ENCODE measurements at regions not wholly inside any gene's neighbourhood (a gene's known extent, or its start where the extent isn't known, plus 50 kb on each side); places are given as distances from the start of the nearest gene placed in this dataset.

GRCh38 chr18:76592096-76592495 lies 97.1 kb upstream of the ZNF516 start:
- 75 to 89% (median 85%) methylated on average over 6 of the region's 6 CpGs for WGBS, 3 donors

DNA sequence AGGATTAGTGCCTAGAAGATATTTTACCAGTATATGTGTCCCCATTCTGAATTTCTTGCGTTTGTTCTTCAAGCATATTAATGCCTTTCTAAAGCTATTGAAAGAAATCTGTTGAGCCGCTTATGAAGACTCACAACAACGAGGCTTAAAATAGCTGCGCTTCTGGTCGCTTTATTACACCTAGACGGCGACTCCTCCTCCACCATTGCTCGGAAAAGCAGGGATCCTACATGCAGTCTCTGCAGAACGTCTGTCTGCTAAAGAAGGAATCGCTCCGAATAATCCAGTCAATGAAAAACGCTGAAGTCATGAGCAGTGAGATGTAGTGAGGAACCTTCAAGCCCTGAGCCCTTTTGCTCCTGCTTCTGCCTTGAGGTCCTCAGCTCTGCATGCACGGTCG lies 94.8 kb upstream of the ZNF516 start:
- WGBS, 3 donors = 80% methylated on average over 14 of the region's 14 CpGs
- no peak overlapping the region for H3K27ac ChIP-seq (ENCODE audit: low read depth, low read length)

More at GRCh38 chr18:76592096-76592495, 97.1 kb upstream of the ZNF516 start:
- no peak overlapping the region for H3K27ac ChIP-seq (ENCODE audit: low read depth, low read length)

DNA sequence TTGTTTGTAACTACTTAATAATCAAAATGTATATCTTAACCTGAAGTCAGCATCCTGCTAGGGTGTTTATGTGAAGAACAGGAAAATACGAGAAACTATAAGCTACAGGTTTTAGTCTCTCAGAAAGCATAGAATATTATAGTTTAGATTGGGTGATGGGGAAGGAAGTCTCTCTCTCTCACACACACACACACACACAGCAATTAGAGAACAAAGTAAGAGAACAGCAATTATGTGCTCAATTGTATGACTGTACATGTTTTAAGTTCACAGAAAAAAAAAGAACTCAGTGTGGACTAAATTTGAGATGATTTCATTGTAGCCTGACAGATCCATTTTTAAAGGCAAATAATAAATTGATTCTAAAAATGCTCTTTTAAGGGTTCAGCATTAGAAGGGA lies 94.3 kb upstream of the ZNF516 start:
- 25 to 41% (median 28%) methylated on average over 1 of the region's 1 CpG for WGBS, 3 donors

GRCh38 chr18:76588601-76589226 lies 93.7 kb upstream of the ZNF516 start:
- no peak overlapping the region for H3K27ac ChIP-seq (ENCODE audit: low read depth, low read length)
- 11 to 14% (median 14%) methylated on average over 21 of the region's 21 CpGs for WGBS, 3 donors

More for the DNA sequence above, 94.3 kb upstream of the ZNF516 start:
- no peak overlapping the region for H3K27ac ChIP-seq (ENCODE audit: low read depth, low read length)

DNA sequence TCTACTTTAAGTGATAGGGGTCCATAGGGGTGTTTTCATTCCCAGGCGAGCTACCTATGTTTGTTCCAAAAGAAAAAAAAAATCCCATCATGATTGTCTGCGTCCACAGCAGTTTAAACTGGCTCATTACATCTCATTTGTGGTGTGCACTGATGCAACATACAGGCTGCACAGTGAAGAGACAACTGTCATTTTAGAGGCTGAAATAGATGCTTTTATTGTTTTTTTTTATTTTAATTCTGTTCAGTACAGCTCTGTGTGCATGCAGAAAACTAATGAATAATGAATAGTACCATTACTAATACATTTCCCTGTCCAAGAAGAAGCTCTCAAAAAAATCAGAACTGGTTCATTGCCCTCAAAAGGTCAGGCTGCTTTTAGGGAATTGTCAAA lies 92.8 kb upstream of the ZNF516 start:
- H3K27ac ChIP-seq (ENCODE audit: low read depth, low read length) = no peak overlapping the region
- WGBS, 3 donors = 64 to 92% (median 71%) methylated on average over 2 of the region's 2 CpGs

DNA sequence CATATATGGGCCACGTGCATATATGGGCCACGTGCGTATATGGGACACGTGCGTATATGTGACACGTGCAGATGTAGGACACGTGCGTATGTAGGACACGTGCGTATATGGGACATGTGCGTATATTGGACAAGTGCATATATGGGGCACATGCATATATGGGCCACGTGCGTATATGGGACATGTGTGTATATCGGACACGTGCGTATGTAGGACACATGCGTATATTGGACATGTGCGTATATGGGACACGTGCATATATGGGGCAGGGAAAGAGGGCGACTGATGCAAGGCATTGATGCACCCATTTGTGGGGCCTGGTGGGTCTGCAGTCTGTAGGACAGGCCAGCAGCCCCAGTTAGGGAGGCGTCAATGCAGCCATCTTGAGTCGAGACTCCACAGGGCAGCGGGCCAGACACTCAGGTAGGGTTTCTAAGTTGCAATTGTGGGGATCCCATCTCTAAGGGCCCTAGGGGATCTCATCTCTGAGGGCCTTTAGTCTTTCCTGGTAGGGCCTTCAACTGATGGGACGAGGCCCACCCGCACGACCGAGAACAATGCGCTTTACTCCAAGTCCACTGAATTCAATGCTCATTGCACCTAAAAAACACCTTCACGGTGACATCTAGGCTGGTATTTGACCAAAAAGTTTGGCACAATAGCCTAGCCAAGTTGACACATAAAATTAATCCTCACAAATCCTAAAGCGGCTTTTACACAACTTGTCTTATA lies 92.3 kb upstream of the ZNF516 start:
- H3K27ac ChIP-seq (ENCODE audit: low read depth, low read length) = no peak overlapping the region
- 95 to 97% (median 97%) methylated on average over 30 of the region's 30 CpGs for WGBS, 3 donors

DNA sequence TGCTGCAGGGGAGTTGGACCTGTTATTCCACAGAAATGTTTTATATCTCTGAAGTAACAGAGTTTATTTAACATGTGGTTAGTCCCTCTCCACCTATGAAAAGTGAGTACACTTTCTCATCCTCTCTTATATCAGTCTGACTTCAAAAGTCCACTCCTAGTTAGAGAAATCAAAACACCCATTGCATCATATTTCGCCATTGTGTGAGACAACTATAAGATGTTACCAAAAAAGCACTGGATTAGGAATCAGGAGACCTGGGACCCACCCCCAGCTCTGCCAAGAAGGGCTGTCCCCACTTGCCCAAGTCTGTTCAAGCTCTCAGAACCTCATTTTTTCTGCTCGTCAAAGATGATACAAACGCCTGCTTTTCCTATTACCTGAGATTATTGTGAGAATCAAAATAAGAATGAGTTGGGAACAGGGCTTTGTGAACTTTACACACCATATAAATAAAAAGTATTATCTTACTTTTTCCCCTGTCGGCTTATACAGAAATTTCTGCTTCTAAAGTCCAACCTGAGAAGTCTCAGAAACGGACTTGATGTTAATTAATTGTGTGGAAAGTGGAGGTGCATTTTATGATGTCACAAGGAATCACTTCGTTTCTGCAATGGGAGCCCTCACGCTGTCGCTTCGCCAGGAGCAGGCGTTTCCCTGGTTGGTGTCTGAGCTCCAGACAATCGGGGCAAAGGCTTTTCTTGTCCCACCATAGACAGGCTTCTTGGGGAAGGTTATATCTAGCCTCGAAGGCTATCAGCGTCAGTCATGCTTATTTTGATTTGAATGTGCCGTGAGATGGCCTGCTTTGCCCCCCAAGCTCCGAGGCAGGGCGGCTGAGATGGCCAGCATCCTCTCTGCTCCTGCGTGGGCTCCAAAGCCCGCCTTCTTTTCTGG lies 89.6 kb upstream of the ZNF516 start:
- H3K27ac ChIP-seq (ENCODE audit: low read depth, low read length) = no peak overlapping the region
- WGBS, 3 donors = 72 to 76% (median 75%) methylated on average over 18 of the region's 18 CpGs

DNA sequence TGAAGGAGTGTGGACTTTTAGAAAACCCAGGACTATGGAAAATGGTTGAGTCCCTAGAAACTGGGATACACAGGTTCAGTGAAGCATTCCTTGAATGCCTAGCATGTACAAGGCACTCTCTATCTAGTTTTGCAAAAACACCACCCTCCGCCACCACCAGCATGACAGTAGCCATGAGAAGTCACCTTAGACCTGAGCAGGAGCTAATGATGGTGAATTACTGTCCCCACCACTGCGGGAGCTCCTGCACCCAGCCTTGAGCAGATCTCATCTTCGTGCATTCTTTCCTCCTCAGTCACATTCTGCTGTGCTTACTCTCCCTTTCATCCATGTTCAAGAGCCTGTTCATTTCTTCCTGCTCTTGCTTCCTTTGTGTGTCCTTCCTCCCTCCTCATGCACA lies 86.2 kb upstream of the ZNF516 start:
- WGBS, 3 donors = 71 to 91% (median 83%) methylated on average over 3 of the region's 3 CpGs

GRCh38 chr18:76580288-76580962 lies 85.4 kb upstream of the ZNF516 start:
- 77 to 88% (median 88%) methylated on average over 17 of the region's 17 CpGs for WGBS, 3 donors
- no peak overlapping the region for H3K27ac ChIP-seq (ENCODE audit: low read depth, low read length)

More for the DNA sequence above, 86.2 kb upstream of the ZNF516 start:
- no peak overlapping the region for H3K27ac ChIP-seq (ENCODE audit: low read depth, low read length)

DNA sequence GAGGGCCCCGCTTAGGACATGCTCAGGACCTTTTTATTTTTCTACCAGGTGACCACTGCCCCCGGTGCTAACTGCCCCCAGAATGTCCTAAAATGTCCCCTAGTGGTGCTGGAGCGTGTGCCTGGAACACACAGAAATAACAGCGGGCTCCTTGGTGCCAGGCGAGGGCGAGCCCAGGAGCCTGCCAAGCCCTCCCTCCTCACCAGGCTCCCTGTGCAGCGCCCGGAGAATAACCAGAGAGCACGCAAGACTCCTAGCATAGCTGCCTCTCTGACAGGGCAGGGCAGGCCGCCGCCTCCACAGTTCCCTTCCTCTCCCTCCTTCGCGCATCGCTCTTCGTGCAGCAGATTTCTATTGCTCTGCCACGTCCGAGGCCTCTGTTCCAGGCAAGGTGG lies 84.3 kb upstream of the ZNF516 start:
- 81 to 85% (median 81%) methylated on average over 16 to 17 of the region's 17 CpGs for WGBS, 3 donors
- no peak overlapping the region for H3K27ac ChIP-seq (ENCODE audit: low read depth, low read length)

GRCh38 chr18:76578571-76579300 lies 83.7 kb upstream of the ZNF516 start:
- no peak overlapping the region for H3K27ac ChIP-seq (ENCODE audit: low read depth, low read length)
- WGBS, 3 donors = 16 to 22% (median 19%) methylated on average over 38 to 39 of the region's 39 CpGs

GRCh38 chr18:76573325-76574025 lies 78.4 kb upstream of the ZNF516 start:
- no peak overlapping the region for H3K27ac ChIP-seq (ENCODE audit: low read depth, low read length)
- WGBS, 3 donors = 61 to 80% (median 80%) methylated on average over 4 of the region's 4 CpGs

DNA sequence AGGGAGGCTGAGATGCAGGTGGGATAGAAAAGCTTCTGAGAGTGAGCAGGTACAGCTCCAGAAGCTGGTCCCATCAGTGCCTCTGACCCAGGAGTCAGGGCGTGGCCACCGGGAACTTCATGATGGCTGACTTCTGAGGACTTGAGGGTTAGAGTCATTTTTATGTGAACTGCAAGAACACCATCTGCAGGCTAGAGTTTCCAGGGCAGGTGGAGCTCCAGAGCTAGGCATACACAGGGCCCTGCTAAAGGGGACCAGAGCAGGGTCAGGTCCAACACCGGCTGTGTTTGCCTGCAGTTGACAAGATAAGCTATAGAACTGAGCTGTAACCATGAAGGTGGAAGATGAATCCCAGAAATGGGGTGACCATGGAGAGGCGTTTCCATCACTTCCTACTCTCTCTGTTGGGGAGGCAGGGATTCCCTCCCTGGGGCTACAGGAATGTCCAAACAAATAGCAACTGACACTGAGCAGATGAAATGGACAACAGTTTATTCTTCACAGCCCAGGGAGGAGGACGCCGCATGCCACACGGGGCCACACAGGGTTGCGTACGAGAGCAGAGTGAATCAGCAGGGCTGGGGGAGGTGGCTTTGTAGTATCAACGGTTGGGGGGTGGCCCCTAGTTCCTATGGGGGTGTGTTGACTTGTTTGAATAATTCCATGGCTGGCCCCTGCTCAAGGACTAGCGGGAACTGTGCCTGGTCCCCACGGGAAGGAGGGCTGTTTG lies 77.6 kb upstream of the ZNF516 start:
- 68 to 71% (median 68%) methylated on average over 11 to 12 of the region's 12 CpGs for WGBS, 3 donors
- no peak overlapping the region for H3K27ac ChIP-seq (ENCODE audit: low read depth, low read length)

DNA sequence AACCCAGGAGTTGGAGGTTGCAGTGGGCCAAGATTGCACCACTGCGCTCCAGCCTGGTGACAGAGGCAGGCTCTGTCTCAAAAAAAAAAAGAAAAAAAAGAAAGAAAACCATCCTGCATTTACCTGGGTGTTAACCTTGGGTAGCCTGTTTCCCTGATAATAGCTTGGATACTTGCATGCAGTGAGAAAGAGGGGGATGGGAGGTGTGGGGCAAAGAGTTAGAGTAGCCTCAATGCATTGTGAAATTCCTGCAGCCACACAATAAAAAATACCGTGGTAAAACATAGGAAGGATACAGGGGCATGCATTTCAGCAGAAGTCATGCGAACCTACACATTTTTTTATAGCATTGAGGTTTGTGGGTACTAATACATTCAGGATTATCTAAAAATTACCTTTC lies 76.6 kb upstream of the ZNF516 start:
- WGBS, 3 donors = 68 to 87% (median 73%) methylated on average over 3 of the region's 3 CpGs
- H3K27ac ChIP-seq (ENCODE audit: low read depth, low read length) = no peak overlapping the region

- 88 to 99% (median 98%) methylated on average over 3 of the region's 3 CpGs for WGBS, 3 donors
- H3K27ac ChIP-seq (ENCODE audit: low read depth, low read length) = no peak overlapping the region
Observed at GRCh38 chr18:76570856-76571255, 75.8 kb upstream of the ZNF516 start.

- WGBS, 3 donors = 82 to 85% (median 82%) methylated on average over 15 of the region's 15 CpGs
Observed at GRCh38 chr18:76569644-76570419, 74.8 kb upstream of the ZNF516 start.

More at GRCh38 chr18:76569644-76570419, 74.8 kb upstream of the ZNF516 start:
- no peak overlapping the region for H3K27ac ChIP-seq (ENCODE audit: low read depth, low read length)
